Vagina (tissue), 2 donors: ENCODE measurements at regions not wholly inside any gene's neighbourhood (a gene's known extent, or its start where the extent isn't known, plus 50 kb on each side); places are given as distances from the start of the nearest gene placed in this dataset.

Experiments
- CTCF ChIP-seq, 3 experiments: fragments of 450-650 bp in 2 of 3; fragments of 200-600 bp in 1 of 3; sonication (generic) in 1 of 3; IDR thresholded peaks; one replicate each; pipeline ENCODE4 v1.5.1; 2017 to 2019; ENCODE audit warnings: antibody characterized with exemption in 3 of 3, mild to moderate bottlenecking in 2 of 3, moderate library complexity in 2 of 3
- POLR2A ChIP-seq, 2 donors: fragments of 450-650 bp; IDR thresholded peaks; one replicate each; pipeline ENCODE4 v1.6.1; 2017; ENCODE audit warnings: antibody characterized with exemption in 2 of 2, mild to moderate bottlenecking in 2 of 2, moderate library complexity in 2 of 2
- POLR2AphosphoS5 ChIP-seq, 2 donors: sonication (generic); formaldehyde crosslinking; IDR thresholded peaks; one replicate each; pipeline ENCODE4 v1.9.0; 2017; ENCODE audit warnings: antibody characterized with exemption in 2 of 2, mild to moderate bottlenecking in 2 of 2, low read depth in 1 of 2; ENCODE audit not compliant: insufficient read depth in 1 of 2

GRCh38 chr12:107306141-107306659, 212.9 kb upstream of the CRY1 start:
- no peak for TF ChIP-seq CTCF (IDR thresholded peaks at IDR 0.05)
- TF ChIP-seq POLR2AphosphoS5 (IDR thresholded peaks at IDR 0.05; ENCODE audit: insufficient read depth in 1 of 2, low read depth in 1 of 2): no peak
- no peak for TF ChIP-seq POLR2A (IDR thresholded peaks at IDR 0.05)
